Liver (tissue), 8 donors: ENCODE measurements at regions not wholly inside any gene's neighbourhood (a gene's known extent, or its start where the extent isn't known, plus 50 kb on each side); places are given as distances from the start of the nearest gene placed in this dataset.

Experiments
- DNase-seq: peaks from one replicate; pipeline ENCODE4 v3.0.0-alpha.2; 2017; ENCODE audit warnings: low spot score
- H3K27ac ChIP-seq, 2 donors: one replicate each; pipeline ENCODE4 v1.7.0; 2013; ENCODE audit warnings: inconsistent platforms in 2 of 2, low read length in 2 of 2, control low read depth in 1 of 2, low read depth in 1 of 2, mild to moderate bottlenecking in 1 of 2
- H3K27me3 ChIP-seq, 4 donors: one replicate each; pipeline versions ENCODE4 v1.6.1 to v1.7.0; 2013; ENCODE audit warnings: low read length in 3 of 4, inconsistent platforms in 1 of 4, mild to moderate bottlenecking in 1 of 4, moderate library complexity in 1 of 4; ENCODE audit not compliant: control insufficient read depth in 4 of 4, insufficient read depth in 4 of 4
- H3K36me3 ChIP-seq, 4 donors: one replicate each; pipeline versions ENCODE4 v1.6.1 to v1.7.0; 2013; ENCODE audit warnings: low read length in 3 of 4, mild to moderate bottlenecking in 3 of 4, low read depth in 1 of 4, moderate library complexity in 1 of 4; ENCODE audit not compliant: control insufficient read depth in 4 of 4, insufficient read depth in 3 of 4
- H3K4me1 ChIP-seq, 4 donors: one replicate each; pipeline versions ENCODE4 v1.6.1 to v1.7.0; 2013; ENCODE audit warnings: low read length in 3 of 4, mild to moderate bottlenecking in 3 of 4, moderate library complexity in 1 of 4; ENCODE audit not compliant: control insufficient read depth in 4 of 4, insufficient read depth in 4 of 4
- H3K4me3 ChIP-seq, 3 donors: one replicate each; pipeline versions ENCODE4 v1.6.1 to v1.7.0; 2013; ENCODE audit warnings: low read length in 3 of 3, control low read depth in 1 of 3, low read depth in 1 of 3, mild to moderate bottlenecking in 1 of 3
- H3K9ac ChIP-seq, 2 donors: one replicate each; pipeline ENCODE4 v1.7.0; 2013; ENCODE audit warnings: low read length in 2 of 2, mild to moderate bottlenecking in 2 of 2, moderate library complexity in 2 of 2, control low read depth in 1 of 2, low read depth in 1 of 2
- H3K9me3 ChIP-seq, 4 donors: one replicate each; pipeline versions ENCODE4 v1.6.1 to v1.7.0; 2013; ENCODE audit warnings: low read length in 3 of 4; ENCODE audit not compliant: control insufficient read depth in 4 of 4
- ATF3 ChIP-seq: IDR thresholded peaks from 2 replicates; pipeline ENCODE4 v1.6.1; 2016; ENCODE audit warnings: antibody characterized with exemption
- EGR1 ChIP-seq, 2 donors: IDR thresholded peaks; 2 replicates each; pipeline ENCODE4 v1.6.1; 2016 to 2018; ENCODE audit warnings: antibody characterized with exemption in 2 of 2, low read depth in 2 of 2
- FOXA1 ChIP-seq: IDR thresholded peaks from 2 replicates; pipeline ENCODE4 v1.6.1; 2016; ENCODE audit warnings: antibody characterized with exemption
- FOXA2 ChIP-seq: IDR thresholded peaks from 2 replicates; pipeline ENCODE4 v1.6.1; 2016; ENCODE audit warnings: antibody characterized with exemption
- GABPA ChIP-seq, 2 donors: IDR thresholded peaks in 1 of 2; conservative IDR thresholded peaks in 1 of 2; 2 replicates each; pipeline ENCODE4 v1.6.1; 2016; ENCODE audit warnings: antibody characterized with exemption in 2 of 2, mild to moderate bottlenecking in 1 of 2, moderate library complexity in 1 of 2
- HNF4A ChIP-seq, 2 donors: conservative IDR thresholded peaks; 2 replicates each; pipeline ENCODE4 v1.6.1; 2016; ENCODE audit warnings: antibody characterized with exemption in 2 of 2, mild to moderate bottlenecking in 2 of 2
- HNF4G ChIP-seq: IDR thresholded peaks from 2 replicates; pipeline ENCODE4 v1.6.1; 2016; ENCODE audit warnings: antibody characterized with exemption
- JUND ChIP-seq, 2 donors: IDR thresholded peaks; 2 replicates each; pipeline ENCODE4 v1.6.1; 2016; ENCODE audit warnings: antibody characterized with exemption in 2 of 2
- NR2F2 ChIP-seq: IDR thresholded peaks from 2 replicates; pipeline ENCODE4 v1.6.1; 2016; ENCODE audit warnings: antibody characterized with exemption
- RAD21 ChIP-seq, 2 donors: IDR thresholded peaks; 2 replicates each; pipeline ENCODE4 v1.6.1; 2016; ENCODE audit warnings: antibody characterized with exemption in 2 of 2, mild to moderate bottlenecking in 2 of 2
- RXRA ChIP-seq, 2 donors: IDR thresholded peaks; 2 replicates each; pipeline ENCODE4 v1.6.1; 2017 to 2018; ENCODE audit warnings: antibody characterized with exemption in 2 of 2, mild to moderate bottlenecking in 1 of 2
- SP1 ChIP-seq: IDR thresholded peaks from 2 replicates; pipeline ENCODE4 v1.6.1; 2018; ENCODE audit warnings: antibody characterized with exemption, mild to moderate bottlenecking
- TAF1 ChIP-seq: conservative IDR thresholded peaks from 2 replicates; pipeline ENCODE4 v1.6.1; 2016; ENCODE audit warnings: antibody characterized with exemption, mild to moderate bottlenecking
- YY1 ChIP-seq: IDR thresholded peaks from 2 replicates; pipeline ENCODE4 v1.6.1; 2016; ENCODE audit warnings: antibody characterized with exemption, mild to moderate bottlenecking
- ZBTB33 ChIP-seq: IDR thresholded peaks from 2 replicates; pipeline ENCODE4 v1.6.1; 2016; ENCODE audit warnings: antibody characterized with exemption
- WGBS: extraction: QIAGEN DNeasy Blood & Tissue Kit; methylation state at CpG from one replicate; pipeline ENCODE4 v1.1.7; 2013; 5-methylcytosine and 5-hydroxymethylcytosine counted together
- TF ChIP-seq, protein P1 (sequence below): IDR thresholded peaks from 2 replicates; pipeline ENCODE4 v1.6.1; 2016; ENCODE audit warnings: antibody characterized with exemption
- TF ChIP-seq, protein P2 (sequence below): IDR thresholded peaks from 2 replicates; pipeline ENCODE4 v1.6.1; 2016; ENCODE audit warnings: antibody characterized with exemption, mild to moderate bottlenecking
- TF ChIP-seq, protein P3 (sequence below): fragments of 150-350 bp; IDR thresholded peaks from 2 replicates; pipeline ENCODE4 v1.5.1; 2017; ENCODE audit warnings: improper control_type of control experiment, low read depth, low read length; ENCODE audit not compliant: missing input control
- donor health status: healthy.
- donor health status: healthy.
- donor health status: healthy.
- donor health status: healthy.
- donor health status: healthy.

GRCh38 chrX:40513835-40514234 is 66.9 kb upstream of the ATP6AP2 start:
- H3K4me1 ChIP-seq: peaks cover 7 to 19% (median 13%) of the 10 kb centered on the region in 4 donors
- 87% methylated on average over 7 of the region's 7 CpGs for WGBS
- no peak overlapping the region for H3K4me3 ChIP-seq
- no peaks in the 10 kb centered on the region for H3K9me3 ChIP-seq
- no peak overlapping the region for H3K9ac ChIP-seq
- no peak for DNase-seq
- H3K27ac ChIP-seq: peak overlapping the region in 1 of 2 donors; percentile 12
- TF ChIP-seq EGR1 (IDR thresholded peaks at IDR 0.05; ENCODE audit: low read depth in 2 of 2) (no peak), ATF3 (no peak), YY1 (no peak), HNF4A (conservative IDR thresholded peaks at IDR 0.05) (no peak), RAD21 (IDR thresholded peaks at IDR 0.05) (no peak), FOXA2 (no peak), RXRA (IDR thresholded peaks at IDR 0.05) (no peak), HNF4G (no peak), JUND (IDR thresholded peaks at IDR 0.05) (no peak), ZBTB33 (no peak), SP1 (no peak), NR2F2 (no peak), TAF1 (no peak), FOXA1 (no peak), GABPA (IDR thresholded peaks at IDR 0.05 in 1 of 2, conservative IDR thresholded peaks at IDR 0.05 in 1 of 2) (no peak)
- TF ChIP-seq, protein P1, sequence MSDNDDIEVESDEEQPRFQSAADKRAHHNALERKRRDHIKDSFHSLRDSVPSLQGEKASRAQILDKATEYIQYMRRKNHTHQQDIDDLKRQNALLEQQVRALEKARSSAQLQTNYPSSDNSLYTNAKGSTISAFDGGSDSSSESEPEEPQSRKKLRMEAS: no peak
- TF ChIP-seq, protein P2, sequence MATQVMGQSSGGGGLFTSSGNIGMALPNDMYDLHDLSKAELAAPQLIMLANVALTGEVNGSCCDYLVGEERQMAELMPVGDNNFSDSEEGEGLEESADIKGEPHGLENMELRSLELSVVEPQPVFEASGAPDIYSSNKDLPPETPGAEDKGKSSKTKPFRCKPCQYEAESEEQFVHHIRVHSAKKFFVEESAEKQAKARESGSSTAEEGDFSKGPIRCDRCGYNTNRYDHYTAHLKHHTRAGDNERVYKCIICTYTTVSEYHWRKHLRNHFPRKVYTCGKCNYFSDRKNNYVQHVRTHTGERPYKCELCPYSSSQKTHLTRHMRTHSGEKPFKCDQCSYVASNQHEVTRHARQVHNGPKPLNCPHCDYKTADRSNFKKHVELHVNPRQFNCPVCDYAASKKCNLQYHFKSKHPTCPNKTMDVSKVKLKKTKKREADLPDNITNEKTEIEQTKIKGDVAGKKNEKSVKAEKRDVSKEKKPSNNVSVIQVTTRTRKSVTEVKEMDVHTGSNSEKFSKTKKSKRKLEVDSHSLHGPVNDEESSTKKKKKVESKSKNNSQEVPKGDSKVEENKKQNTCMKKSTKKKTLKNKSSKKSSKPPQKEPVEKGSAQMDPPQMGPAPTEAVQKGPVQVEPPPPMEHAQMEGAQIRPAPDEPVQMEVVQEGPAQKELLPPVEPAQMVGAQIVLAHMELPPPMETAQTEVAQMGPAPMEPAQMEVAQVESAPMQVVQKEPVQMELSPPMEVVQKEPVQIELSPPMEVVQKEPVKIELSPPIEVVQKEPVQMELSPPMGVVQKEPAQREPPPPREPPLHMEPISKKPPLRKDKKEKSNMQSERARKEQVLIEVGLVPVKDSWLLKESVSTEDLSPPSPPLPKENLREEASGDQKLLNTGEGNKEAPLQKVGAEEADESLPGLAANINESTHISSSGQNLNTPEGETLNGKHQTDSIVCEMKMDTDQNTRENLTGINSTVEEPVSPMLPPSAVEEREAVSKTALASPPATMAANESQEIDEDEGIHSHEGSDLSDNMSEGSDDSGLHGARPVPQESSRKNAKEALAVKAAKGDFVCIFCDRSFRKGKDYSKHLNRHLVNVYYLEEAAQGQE: no peak
- TF ChIP-seq, protein P3, sequence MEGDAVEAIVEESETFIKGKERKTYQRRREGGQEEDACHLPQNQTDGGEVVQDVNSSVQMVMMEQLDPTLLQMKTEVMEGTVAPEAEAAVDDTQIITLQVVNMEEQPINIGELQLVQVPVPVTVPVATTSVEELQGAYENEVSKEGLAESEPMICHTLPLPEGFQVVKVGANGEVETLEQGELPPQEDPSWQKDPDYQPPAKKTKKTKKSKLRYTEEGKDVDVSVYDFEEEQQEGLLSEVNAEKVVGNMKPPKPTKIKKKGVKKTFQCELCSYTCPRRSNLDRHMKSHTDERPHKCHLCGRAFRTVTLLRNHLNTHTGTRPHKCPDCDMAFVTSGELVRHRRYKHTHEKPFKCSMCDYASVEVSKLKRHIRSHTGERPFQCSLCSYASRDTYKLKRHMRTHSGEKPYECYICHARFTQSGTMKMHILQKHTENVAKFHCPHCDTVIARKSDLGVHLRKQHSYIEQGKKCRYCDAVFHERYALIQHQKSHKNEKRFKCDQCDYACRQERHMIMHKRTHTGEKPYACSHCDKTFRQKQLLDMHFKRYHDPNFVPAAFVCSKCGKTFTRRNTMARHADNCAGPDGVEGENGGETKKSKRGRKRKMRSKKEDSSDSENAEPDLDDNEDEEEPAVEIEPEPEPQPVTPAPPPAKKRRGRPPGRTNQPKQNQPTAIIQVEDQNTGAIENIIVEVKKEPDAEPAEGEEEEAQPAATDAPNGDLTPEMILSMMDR: no peak
- H3K36me3 ChIP-seq: no peaks in the 10 kb centered on the region
- no peaks in the 10 kb centered on the region for H3K27me3 ChIP-seq
